ENCODE measurements at regions not wholly inside any gene's neighbourhood (a gene's known extent, or its start where the extent isn't known, plus 50 kb on each side); places are given as distances from the start of the nearest gene placed in this dataset.
"Not testable (repeated sequence)": the region's sequence is repeated elsewhere in the genome, so short reads cannot be mapped to it uniquely, and the experiment has no call there.

DNA sequence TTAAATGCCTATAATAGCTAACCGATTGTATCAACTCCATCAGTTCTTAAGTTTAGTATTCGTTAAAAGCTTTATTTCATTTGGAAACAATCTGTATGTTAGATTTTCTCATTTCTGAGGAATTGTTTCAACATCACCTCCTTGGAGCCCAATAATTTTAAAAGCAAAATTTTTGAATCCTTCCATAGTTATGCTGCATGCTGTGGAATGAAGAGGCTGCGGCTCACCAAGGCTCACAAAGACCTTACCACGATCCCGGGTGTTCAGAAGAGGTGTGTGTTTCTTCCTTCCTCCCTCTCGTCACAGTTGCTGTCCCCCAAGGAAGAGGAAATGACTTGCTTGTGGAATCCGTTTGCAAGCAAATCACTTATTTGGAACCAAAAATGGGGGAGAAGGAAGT lies 143.8 kb downstream of the FGF1 start:
- DNase-seq = no peak

DNA sequence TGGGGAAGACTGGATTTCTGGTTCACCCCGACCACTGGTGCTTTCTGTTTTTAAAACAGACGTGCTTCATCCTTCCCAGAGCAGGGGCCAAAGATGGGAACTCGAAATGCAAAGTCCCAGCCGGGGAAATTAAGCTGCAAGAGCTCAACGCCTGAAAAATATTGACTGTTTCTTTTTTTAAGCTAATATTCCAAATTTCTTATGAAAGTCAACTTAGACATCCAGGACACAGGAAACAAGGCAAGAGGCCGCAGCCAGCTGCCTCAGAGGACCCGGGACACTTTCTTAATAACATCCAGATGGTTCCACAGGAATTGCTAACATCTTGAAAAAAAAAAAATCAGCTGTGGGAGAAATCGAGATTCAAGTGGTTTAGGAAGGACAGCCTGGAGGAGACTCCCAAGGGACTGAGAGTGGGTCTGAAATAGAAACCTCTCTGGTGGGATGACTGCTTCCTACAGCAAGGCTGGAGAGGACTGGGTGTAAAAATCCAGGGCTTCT lies 144.9 kb downstream of the FGF1 start:
- peak; percentile 90 for DNase-seq

DNA sequence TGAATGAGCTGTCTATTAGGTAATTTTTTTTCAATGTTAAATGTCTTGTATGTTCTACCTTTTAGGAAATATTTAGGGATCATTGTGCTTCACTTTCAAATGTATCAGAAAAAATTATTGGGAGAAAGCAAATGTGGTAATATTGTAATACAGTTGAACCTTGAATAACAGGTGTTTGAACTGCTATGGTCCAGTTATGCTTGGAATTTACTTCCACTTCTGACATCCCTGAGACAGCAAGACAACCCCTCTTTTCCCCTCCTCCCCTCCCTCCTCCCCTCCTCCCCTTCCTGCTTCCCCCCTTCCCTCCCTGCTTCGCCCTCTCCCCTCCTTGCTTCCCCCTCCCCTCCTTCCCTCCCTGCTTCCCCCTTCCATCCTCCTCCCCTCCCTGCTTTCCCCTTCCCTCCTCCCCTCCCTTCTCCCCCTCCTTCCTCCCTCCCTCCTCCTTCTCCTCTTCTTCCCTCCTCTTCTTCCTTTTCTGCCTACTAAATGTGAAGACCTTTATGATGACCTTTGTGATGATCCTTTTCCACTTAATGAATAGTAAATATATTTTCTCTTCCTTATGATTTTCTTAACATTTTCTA lies 146.6 kb downstream of the FGF1 start:
- DNase-seq = no peak

DNA sequence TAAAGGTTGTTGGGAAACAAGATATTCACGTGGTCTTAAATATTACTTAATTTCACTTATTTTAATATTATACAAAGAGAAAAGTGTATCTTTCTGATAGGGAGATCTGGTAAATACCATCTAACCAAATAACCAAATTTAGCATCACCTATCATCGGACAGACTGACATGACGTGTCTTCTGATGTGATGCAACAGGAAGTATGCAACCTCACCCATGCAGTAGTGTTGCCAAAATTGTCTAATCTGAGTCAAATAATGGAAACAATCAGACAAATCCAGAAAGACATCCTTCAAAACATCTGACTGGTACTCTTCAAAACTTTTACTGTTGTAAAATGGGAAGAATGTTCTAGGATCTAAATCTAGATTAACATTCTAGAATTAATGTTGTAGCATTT lies 148.0 kb downstream of the FGF1 start:
- peak; percentile 57 for DNase-seq

DNA sequence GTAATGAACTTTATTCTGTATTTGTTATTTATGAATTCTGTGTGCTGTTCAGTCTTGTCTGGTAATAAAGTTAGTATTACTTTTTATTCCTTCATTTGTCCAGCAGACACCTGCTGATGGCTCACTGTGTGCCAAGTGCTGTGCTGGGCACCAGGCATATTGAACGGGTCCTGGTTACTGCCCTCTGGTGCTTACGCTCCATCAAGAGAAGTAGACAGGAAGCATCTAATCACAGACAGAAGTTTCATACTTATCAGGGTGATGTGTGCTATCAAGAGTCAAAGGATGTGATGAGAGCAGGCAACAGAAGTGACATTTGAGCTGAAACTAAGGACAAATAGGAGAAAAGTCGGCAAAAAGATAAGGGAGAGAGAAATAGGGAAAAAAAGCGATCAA lies 153.1 kb downstream of the FGF1 start:
- no peak for DNase-seq

DNA sequence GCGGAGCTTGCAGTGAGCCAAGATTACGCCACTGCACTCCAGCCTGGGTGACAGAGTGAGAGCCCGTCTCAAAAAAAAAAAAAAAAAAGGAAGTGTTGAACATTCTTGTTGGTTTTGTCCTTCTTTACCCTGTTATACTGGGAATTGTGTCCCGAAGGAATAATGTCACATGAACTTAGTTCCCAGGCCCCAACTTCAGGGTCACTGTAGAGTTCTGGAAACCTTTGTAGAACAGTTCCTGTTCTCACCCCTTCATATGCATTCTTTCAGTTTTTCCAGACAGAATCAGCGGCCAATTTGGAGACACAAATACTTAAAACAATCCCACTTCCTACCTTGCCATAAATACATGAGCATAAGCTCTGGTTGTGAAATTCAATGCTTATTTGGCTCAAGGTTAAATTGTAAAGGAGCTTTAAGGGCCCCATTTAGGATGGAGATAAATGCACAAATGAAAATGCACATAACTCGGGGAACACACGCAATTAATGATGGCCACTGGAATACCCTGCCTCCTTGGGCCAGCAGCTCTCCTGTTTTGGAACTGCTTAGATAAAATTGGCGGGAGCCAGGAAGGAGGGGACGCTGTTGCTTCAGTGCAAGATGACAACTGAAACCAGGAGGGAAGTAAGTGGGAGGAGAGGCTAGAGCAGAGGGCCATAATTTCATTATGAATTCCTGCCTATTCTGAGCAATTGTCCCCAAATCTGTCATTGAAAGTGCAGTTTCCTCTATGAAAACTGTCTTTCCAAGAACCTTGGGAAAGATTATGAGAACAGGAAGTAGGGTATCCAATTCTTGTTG lies 153.7 kb downstream of the FGF1 start:
- no peak for DNase-seq

DNA sequence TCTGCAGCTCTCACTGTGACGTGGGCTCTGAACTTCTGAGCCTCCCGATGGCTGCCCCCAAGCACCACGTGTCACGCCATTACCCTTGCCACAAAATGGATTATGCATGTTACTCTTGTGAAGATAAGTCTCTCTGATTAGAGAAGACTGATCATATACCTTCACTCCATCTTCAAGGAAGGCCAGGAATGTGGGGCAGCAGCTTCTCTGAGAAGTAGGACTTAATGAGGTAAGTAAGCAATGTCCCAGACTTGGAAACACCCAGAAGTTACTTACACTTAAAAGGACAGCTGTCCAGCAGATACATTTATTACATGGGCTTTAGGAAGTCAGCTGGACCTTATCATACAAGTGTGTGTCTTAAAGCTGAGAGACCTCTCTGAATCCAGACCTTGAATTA lies 155.0 kb downstream of the FGF1 start:
- no peak for DNase-seq

DNA sequence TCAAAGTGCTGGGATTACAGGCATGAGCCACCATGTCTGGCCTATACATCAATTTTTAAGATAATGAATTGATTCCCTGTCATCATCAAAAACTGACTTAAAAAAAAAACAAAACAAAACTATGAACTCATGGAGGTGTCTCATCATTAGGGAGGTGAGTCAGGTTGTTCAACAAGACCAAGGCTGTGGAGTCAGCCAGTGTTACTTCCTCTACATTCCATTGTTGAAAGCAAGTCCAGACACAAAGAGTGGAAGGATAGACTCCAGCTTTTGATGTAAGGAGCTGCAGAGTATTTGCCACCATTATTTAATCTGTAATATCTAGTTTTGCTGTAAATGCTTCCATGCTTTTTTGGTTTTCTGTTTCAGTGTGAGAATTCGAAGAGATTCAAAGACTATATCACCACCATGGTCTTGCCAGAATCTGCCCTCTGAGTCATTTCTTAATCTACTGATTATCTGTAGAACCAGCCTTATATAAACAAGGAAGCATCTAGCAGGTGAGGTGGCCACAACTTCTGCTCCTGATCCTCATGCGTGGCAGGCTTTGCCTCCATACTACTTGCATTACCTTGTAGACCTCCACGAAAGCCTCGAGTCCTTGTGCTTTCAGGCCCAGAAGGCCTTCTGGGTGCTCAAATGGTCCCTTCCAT lies 156.1 kb downstream of the FGF1 start:
- peak; percentile 87 for DNase-seq

DNA sequence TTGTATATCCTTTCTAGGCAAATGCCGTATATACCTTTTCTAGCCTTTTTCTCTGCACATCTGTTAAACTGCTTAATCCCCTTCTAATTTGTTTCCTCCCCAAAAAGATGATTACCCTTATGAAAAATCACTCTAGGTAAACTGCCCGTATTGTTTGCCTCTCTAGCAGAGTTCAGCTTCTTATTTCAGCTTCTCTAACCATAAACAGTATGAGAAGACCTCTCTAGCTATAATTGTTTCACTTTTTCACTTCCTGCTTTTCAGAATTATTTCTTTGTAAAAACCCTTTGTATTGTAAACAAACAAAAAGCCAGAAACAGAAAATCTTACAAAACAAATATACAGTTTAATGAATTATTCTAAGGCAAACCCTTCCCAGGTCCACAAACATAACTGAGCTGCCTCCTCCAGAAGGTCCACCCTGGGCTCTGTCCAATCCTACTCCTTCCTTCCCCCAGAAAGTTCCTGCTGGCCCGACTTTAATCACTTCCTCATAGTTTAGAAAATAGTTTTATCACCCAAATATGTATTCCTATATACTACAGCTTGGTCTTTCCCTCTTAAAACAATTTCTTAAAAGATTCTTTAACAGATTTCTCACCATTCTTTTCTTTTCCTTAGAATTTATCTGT lies 158.1 kb downstream of the FGF1 start:
- no peak for DNase-seq

DNA sequence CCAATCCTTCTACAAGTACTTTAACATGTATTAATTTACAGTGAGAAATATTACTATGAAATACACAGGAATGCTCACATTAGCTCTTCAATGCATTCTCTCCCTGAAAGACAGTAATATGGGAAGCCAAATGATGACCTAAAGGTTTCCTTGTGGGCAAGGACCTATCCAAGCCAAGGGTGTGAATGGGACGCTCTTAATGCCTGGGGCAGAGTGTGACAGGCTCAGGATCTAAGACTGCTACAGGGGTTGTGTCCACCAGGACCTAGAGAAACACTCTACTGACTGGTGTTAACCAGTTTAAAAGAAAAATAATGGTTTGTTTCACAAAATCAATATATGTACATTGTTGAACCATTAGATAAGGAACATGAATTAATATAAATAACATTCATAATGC lies 158.7 kb downstream of the FGF1 start:
- no peak for DNase-seq

DNA sequence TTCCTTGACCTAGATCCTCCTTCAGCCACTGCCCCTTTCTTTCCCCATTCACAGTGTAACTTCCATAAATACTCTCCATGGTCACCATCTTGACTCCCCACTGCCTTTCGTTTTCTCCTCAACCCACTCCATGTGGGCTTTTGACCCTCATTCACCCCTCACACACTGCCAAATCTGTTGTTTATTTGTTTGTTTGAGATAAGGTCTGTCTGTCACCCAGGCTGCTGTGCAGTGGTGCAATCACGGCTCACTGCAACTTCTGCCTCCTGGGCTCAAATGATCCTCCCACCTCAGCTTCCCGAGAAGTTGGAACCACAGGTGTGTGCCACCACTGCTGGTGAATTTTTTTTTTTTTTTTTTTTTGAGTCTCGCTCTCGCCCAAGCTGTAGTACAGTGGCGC lies 162.9 kb downstream of the FGF1 start:
- DNase-seq = no peak

DNA sequence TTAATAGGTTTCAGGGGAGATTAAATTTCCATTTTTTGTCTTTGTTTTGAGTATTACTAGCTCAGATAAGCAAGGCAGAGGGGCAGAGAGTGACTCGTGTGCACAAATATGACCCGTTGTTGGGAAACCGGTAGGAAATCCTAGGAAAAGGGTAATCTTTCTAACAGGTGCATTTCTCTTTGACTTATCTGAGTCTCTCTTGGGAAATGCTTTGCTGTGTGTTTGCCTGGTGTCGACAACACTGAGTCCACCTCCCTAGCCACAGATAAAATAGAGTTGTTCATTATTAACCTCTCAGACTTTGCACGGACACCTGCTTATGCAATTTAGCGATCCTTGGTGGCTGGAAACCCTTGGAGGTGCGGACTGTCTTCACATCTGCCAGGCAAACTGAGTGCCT lies 164.2 kb downstream of the FGF1 start:
- DNase-seq = no peak

DNA sequence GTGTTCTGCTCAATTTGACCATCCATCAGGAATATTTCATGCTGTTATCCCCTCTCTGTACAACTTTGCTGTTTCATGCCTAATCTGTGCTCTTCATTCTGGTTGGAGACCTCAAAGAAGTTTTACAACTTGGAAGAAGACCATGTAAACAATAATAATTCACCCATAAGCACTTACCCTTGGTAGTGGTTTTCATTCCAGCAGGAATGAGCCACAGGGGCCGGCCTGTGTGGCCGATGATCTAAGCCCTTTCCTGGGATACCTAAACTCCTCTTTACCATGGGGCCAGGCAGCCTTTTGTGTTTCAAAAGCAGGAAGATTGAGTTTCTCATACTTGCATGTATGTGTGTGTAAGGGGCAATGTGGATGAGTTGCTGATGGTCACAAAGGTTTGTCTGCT lies 165.0 kb downstream of the FGF1 start:
- peak; percentile 35 for DNase-seq

DNA sequence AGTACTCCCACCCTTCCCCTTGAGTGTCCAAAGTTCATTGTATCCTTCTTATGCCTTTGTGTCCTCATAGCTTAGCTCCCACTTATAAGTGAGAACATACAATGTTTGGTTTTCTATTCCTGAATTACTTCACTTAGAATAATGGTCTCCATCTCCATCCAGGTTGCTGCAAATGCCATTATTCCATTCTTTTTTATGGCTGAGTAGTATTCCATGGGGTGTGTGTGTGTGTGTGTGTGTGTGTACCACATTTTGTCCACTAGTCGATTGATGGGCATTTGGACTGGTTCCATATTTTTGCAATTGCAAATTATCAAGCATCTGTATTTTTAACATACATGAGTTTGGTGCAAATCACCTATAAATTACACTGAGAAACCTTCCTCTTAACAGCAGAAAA lies 166.0 kb downstream of the FGF1 start:
- not testable (repeated sequence) for DNase-seq

DNA sequence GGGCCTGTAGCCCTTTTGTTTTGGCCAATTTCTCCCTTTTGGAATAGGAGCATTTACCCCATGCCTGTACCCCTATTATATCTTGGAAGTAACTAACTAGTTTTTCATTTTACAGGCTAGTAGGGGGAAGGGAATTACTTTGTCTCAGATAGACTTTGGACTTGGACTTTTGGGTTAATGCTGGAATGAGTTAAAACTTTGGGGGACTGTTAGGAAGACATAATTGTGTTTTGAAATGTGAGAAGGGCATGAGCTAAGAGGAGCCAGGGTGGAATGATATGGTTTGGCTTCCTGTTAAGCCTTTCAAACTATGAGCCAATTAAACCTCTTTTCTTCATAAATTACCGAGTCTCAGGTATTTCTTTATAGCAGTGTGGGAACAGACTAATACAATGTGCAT lies 168.1 kb downstream of the FGF1 start:
- no peak for DNase-seq

DNA sequence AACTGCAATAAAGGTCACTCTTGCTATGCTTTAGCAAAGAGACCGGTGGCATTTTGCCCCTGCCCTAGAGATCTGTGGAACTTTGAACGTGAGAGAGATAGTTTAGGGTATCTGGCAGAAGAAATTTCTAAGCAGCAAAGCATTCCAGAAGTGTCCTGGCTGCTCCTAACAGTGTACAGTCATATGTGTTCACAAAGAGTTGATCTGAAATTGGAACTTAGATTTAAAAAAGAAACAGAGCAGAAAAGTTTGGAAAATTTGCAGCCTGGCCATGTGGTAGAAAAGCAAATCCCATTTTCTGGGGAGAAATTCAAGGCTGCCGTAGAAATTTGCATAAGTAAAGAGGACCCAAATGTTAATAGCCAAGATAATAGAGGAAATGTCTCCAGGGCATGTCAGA lies 169.2 kb downstream of the FGF1 start:
- no peak for DNase-seq

DNA sequence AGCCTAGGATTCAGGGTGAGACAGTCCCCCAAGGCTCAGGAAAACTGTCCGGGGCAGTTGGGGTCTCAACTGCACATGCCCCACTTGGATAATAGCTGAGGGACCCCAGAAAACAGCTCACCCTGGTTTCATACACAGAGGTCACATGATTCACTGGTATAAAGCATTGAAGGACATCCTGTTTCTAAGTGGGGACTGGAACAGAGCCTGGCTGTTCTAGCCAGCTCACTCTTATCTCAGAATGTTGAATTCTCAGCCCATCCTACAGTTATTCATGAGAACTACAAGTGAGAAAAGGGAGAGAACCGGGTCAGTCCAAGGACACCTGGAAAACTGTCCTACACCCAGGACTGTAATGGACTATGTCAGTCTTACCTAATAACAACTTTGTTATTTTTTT lies 170.9 kb downstream of the FGF1 start:
- DNase-seq = no peak

DNA sequence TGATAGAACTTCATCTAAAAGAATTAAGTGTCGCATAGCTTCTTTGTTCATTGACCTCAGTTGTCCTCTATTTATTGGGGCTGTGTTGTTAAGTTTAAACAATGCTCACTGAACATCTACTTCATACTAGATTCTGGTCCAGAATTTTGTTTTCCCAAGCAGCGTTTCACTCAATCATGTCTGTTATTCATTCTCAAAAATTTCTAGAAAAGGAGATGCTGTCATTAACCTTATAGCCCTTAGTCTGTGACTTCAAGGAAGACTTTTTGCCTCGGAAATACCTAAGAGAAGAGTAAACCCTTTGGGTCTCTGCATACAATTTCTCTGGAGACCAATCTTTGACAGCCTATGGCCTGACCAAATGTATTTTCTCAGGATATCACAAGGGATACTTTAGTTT lies 171.7 kb downstream of the FGF1 start:
- DNase-seq = peak; percentile 28

DNA sequence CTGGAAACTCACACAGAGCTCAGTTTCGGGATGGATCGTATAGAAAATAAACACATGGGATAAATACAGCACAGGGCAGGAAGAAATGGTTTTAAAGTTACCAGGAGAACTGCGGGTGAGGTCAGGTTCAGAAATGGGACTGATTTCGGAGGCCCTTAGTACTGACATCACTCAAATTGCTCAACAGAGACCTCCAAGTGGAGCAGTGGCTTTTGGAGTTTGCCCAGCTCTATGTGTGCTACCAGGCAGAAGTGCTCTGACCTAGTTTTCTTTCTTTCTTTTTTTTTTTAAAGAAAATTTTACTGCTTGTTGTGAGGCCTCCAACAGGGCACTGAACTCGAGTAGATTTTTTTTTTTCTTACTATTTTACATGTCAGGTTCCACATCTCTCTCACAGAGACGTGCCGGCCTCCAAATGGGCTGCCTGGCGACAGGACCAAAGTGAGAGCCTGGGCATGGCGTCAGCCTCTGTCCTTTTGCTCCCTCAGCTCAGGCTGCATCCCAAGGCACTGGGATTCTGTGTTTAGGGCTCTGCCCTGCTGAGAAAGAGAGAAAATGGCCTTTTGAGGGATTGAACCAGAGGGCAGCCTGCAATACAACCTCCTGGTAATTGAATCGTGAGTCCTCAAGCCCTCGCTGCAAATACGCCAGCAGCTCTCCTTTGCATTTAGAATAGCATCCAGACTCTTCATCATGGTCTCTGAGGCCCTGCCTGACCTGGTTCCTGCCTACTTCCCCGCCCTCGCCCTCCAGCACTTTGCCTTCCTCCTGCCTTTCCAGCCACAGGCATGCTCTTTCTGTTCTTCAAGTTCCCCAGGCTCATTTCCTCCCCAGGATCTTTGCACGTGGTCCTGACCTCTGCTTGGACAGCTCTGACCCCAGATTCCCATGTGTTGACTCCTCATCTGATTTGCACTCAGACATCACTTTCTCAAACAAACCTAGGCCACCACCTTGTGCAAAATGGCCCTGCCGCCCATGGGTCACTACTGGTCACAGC lies 173.5 kb downstream of the FGF1 start:
- DNase-seq = peak; percentile 31

DNA sequence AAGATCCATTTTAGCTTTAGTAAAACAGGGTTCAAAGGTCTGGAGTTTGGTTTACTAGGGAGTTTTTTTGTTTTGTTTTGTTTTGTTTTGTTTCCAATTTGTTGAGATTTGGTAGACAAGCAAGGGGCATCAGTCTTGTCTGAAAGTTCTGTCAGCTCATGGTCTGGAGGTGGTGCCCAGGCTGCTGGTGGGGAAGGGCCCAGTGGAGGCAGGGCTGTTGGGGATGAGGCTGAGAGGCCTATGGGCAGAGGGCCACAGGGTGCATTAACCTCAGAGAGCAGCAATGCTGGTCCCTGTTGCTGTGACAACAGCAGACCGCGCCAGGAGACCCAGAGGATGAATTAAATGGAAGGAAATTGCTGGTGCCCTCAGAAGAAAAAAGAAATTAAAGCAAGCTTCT lies 174.5 kb downstream of the FGF1 start:
- no peak for DNase-seq

DNA sequence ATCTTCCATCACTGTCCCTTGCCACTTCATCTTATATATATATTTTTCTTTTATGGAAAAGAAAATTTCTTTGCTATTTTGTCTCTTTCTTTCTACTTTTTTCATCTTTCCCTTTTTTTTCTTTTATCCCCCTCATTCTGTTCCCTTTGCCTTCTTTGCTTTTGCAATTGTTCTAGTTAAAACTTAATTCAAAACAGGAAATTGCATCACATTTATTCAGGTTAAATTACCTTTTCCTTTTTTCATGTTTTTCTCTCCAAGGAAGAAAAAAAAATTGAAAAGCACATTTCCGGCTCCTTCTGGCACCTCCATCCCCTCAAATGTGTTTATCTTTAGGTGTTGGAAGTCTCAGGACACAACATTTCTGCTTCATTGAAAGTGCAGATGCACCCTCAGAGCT lies 176.9 kb downstream of the FGF1 start:
- DNase-seq = no peak

DNA sequence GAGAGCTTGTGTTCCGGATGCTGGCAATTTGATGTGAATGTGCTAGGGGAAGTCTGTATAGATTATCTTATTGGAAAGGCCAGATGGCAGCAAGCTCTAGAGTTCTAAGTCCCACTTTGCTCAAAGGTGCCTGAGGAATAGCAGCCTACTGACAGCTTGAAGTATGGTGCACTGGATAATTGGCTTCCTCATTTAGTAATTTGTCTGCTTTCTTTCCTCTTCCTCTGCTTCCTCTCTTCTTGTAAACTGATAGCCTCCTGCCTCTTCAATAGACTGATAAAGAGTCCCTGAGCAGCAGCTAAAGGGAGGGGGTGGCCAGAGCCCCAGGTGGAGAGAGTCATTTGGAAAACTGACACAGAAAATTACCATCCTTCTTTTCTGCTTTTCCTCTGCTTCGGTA lies 177.3 kb downstream of the FGF1 start:
- DNase-seq = no peak
